Hepatocyte (in vitro differentiated cells): ENCODE measurements at regions not wholly inside any gene's neighbourhood (a gene's known extent, or its start where the extent isn't known, plus 50 kb on each side); places are given as distances from the start of the nearest gene placed in this dataset.

ENCODE experiments used
- DNase-seq: peaks from one replicate; pipeline ENCODE4 v3.0.0-alpha.2; 2016; ENCODE audit warnings: low spot score
- H2AFZ ChIP-seq: fragments of 200-600 bp; sonication (generic); 2 replicates; pipeline ENCODE4 v1.6.0; 2016; ENCODE audit warnings: antibody characterized with exemption, mild to moderate bottlenecking
- H3K27ac ChIP-seq: fragments of 200-600 bp; sonication (generic); 2 replicates; pipeline ENCODE4 v1.5.1; 2016; ENCODE audit warnings: mild to moderate bottlenecking
- H3K27me3 ChIP-seq: fragments of 200-600 bp; sonication (generic); 2 replicates; pipeline ENCODE4 v1.6.1; 2016
- H3K36me3 ChIP-seq: fragments of 200-600 bp; sonication (generic); replicated peaks from 2 replicates; pipeline ENCODE4 v1.5.1; 2016; ENCODE audit warnings: low read depth; ENCODE audit not compliant: insufficient read depth
- H3K4me1 ChIP-seq: fragments of 200-600 bp; sonication (generic); 2 replicates; pipeline ENCODE4 v1.5.1; 2016; ENCODE audit warnings: mild to moderate bottlenecking, moderate library complexity; ENCODE audit not compliant: insufficient read depth
- H3K4me2 ChIP-seq: fragments of 200-600 bp; sonication (generic); 2 replicates; pipeline ENCODE4 v1.6.0; 2016
- H3K4me3 ChIP-seq: fragments of 200-600 bp; sonication (generic); 2 replicates; pipeline ENCODE4 v1.5.1; 2016; ENCODE audit warnings: mild to moderate bottlenecking
- H3K79me2 ChIP-seq: fragments of 200-600 bp; sonication (generic); 2 replicates; pipeline ENCODE4 v1.6.0; 2017; ENCODE audit warnings: mild to moderate bottlenecking
- H3K9me2 ChIP-seq: fragments of 200-600 bp; sonication (generic); replicated peaks from 2 replicates; pipeline ENCODE4 v1.6.0; 2017; ENCODE audit warnings: mild to moderate bottlenecking; ENCODE audit not compliant: insufficient read depth
- H3K9me3 ChIP-seq: fragments of 200-600 bp; sonication (generic); 2 replicates; pipeline ENCODE4 v1.5.1; 2016; ENCODE audit warnings: low read depth, mild to moderate bottlenecking
- H4K20me1 ChIP-seq: fragments of 200-600 bp; sonication (generic); 2 replicates; pipeline ENCODE4 v1.6.0; 2016; ENCODE audit warnings: mild to moderate bottlenecking; ENCODE audit not compliant: insufficient read depth, poor library complexity, severe bottlenecking
- CTCF ChIP-seq: fragments of 200-600 bp; sonication (generic); IDR thresholded peaks from 2 replicates; pipeline ENCODE4 v1.5.1; 2016; ENCODE audit warnings: antibody characterized with exemption, mild to moderate bottlenecking; ENCODE audit not compliant: poor library complexity
- EZH2 ChIP-seq: fragments of 200-600 bp; sonication (generic); IDR thresholded peaks from 2 replicates; pipeline ENCODE4 v1.6.1; 2016; ENCODE audit warnings: antibody characterized with exemption, mild to moderate bottlenecking, borderline replicate concordance
- EZH2phosphoT487 ChIP-seq: fragments of 200-600 bp; sonication (generic); IDR thresholded peaks from one replicate; pipeline ENCODE4 v1.6.1; 2018; ENCODE audit warnings: antibody characterized with exemption, mild to moderate bottlenecking, low read depth, moderate library complexity; ENCODE audit not compliant: unreplicated experiment, severe bottlenecking
- WGBS: methylation state at CpG from one replicate; pipeline ENCODE4 v1.1.6; 2016; ENCODE audit warnings: low lambda C conversion rate; ENCODE audit errors: missing lambda C conversion rate; 5-methylcytosine and 5-hydroxymethylcytosine counted together

- no peaks in the 10 kb centered on the region for H3K9me2 ChIP-seq
- H3K79me2 ChIP-seq: no peaks in the 10 kb centered on the region
- no peaks in the 10 kb centered on the region for H3K36me3 ChIP-seq
- no peak overlapping the region for H3K4me3 ChIP-seq
- no peak for DNase-seq
- no peak overlapping the region for H2AFZ ChIP-seq
- H4K20me1 ChIP-seq: no peaks in the 10 kb centered on the region
- no peak overlapping the region for H3K27ac ChIP-seq
- WGBS: 92% methylated on average over 2 of the region's 2 CpGs
- H3K9me3 ChIP-seq: no peaks in the 10 kb centered on the region
- no peaks in the 10 kb centered on the region for H3K27me3 ChIP-seq
- no peak overlapping the region for H3K4me2 ChIP-seq
- TF ChIP-seq CTCF (no peak), EZH2phosphoT487 (no peak), EZH2 (no peak)
- peaks cover 9% of the 10 kb centered on the region for H3K4me1 ChIP-seq
Observed at GRCh38 chr3:68360492-68360891, 571.9 kb downstream of the TAFA4 start.

GRCh38 chr3:68345781-68346180 lies 586.6 kb downstream of the TAFA4 start:
- Histone ChIP-seq H3K9me3 (no peaks in the 10 kb centered on the region), H3K79me2 (no peaks in the 10 kb centered on the region), H2AFZ (no peak overlapping the region), H3K36me3 (no peaks in the 10 kb centered on the region), H3K4me3 (no peak overlapping the region), H3K27me3 (no peaks in the 10 kb centered on the region), H3K4me2 (no peak overlapping the region), H3K27ac (no peak overlapping the region), H3K9me2 (no peaks in the 10 kb centered on the region), H3K4me1 (no peaks in the 10 kb centered on the region), H4K20me1 (no peaks in the 10 kb centered on the region)
- TF ChIP-seq EZH2: no peak
- no peak for TF ChIP-seq EZH2phosphoT487
- TF ChIP-seq CTCF: no peak
- DNase-seq: no peak
- WGBS: 50% methylated on average over 2 of the region's 2 CpGs

GRCh38 chr3:68342426-68342825 lies 589.9 kb downstream of the TAFA4 start:
- H3K27ac ChIP-seq: no peak overlapping the region
- no peak for DNase-seq
- H3K36me3 ChIP-seq: no peaks in the 10 kb centered on the region
- H2AFZ ChIP-seq: no peak overlapping the region
- TF ChIP-seq CTCF (no peak), EZH2phosphoT487 (no peak)
- H3K9me3 ChIP-seq: no peaks in the 10 kb centered on the region
- H3K4me2 ChIP-seq: no peak overlapping the region
- no peaks in the 10 kb centered on the region for H3K79me2 ChIP-seq
- no peak overlapping the region for H3K4me3 ChIP-seq
- H3K9me2 ChIP-seq: no peaks in the 10 kb centered on the region
- no peaks in the 10 kb centered on the region for H3K27me3 ChIP-seq
- H4K20me1 ChIP-seq: no peaks in the 10 kb centered on the region
- no peaks in the 10 kb centered on the region for H3K4me1 ChIP-seq
- WGBS: 80% methylated on average over 5 of the region's 5 CpGs

- 58% methylated on average over 1 of the region's 1 CpG for WGBS
Observed at GRCh38 chr3:68336042-68336441, 596.3 kb downstream of the TAFA4 start.

More at GRCh38 chr3:68336042-68336441, 596.3 kb downstream of the TAFA4 start:
- H3K9me2 ChIP-seq: no peaks in the 10 kb centered on the region
- no peaks in the 10 kb centered on the region for H3K4me1 ChIP-seq
- no peak overlapping the region for H3K4me2 ChIP-seq
- H3K36me3 ChIP-seq: no peaks in the 10 kb centered on the region
- H3K9me3 ChIP-seq: no peaks in the 10 kb centered on the region
- no peak for TF ChIP-seq EZH2phosphoT487
- no peak for TF ChIP-seq CTCF
- no peak for TF ChIP-seq EZH2
- no peaks in the 10 kb centered on the region for H4K20me1 ChIP-seq
- no peak for DNase-seq
- H2AFZ ChIP-seq: no peak overlapping the region
- H3K27me3 ChIP-seq: no peaks in the 10 kb centered on the region
- no peak overlapping the region for H3K4me3 ChIP-seq
- H3K79me2 ChIP-seq: no peaks in the 10 kb centered on the region
- no peak overlapping the region for H3K27ac ChIP-seq
